C4-2B (cell line): ENCODE measurements at regions not wholly inside any gene's neighbourhood (a gene's known extent, or its start where the extent isn't known, plus 50 kb on each side); places are given as distances from the start of the nearest gene placed in this dataset.

Experiments
- ZFX ChIP-seq: fragments of 450-650 bp; IDR thresholded peaks from 2 replicates; pipeline ENCODE4 v1.6.1; 2017
- TF ChIP-seq, protein P1 (sequence below): fragments of 450-650 bp; conservative IDR thresholded peaks from 2 replicates; pipeline ENCODE4 v1.5.1; 2017; ENCODE audit warnings: mild to moderate bottlenecking

DNA sequence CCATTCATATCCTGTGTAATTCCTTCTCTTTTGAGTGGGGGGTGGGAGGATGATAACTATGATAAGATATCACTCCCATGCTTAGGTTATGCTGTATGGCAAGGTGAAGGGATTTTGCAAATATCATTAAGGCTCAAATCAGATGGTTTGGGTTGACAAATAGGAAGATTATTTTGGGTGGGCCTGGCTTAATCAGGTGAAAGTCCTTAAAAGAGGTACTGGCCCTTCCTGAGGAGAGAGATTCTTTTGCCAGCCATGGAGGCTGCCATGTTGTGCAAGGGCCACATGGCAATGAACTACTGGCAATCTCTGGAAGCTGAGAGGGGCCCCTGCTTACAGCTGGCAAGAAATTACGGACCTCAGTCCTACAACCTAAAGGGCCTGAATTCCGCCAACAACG, 174.6 kb upstream of the FOXD3 start:
- TF ChIP-seq, protein P1, sequence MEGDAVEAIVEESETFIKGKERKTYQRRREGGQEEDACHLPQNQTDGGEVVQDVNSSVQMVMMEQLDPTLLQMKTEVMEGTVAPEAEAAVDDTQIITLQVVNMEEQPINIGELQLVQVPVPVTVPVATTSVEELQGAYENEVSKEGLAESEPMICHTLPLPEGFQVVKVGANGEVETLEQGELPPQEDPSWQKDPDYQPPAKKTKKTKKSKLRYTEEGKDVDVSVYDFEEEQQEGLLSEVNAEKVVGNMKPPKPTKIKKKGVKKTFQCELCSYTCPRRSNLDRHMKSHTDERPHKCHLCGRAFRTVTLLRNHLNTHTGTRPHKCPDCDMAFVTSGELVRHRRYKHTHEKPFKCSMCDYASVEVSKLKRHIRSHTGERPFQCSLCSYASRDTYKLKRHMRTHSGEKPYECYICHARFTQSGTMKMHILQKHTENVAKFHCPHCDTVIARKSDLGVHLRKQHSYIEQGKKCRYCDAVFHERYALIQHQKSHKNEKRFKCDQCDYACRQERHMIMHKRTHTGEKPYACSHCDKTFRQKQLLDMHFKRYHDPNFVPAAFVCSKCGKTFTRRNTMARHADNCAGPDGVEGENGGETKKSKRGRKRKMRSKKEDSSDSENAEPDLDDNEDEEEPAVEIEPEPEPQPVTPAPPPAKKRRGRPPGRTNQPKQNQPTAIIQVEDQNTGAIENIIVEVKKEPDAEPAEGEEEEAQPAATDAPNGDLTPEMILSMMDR, result no peak
- TF ChIP-seq ZFX, result no peak
